Adrenal gland (tissue), 5 donors: ENCODE measurements at regions not wholly inside any gene's neighbourhood (a gene's known extent, or its start where the extent isn't known, plus 50 kb on each side); places are given as distances from the start of the nearest gene placed in this dataset.

Source experiments
- POLR2A ChIP-seq, 2 donors: fragments of 450-650 bp; IDR thresholded peaks; one replicate each; pipeline ENCODE4 v1.6.1; 2017; ENCODE audit warnings: antibody characterized with exemption in 2 of 2, mild to moderate bottlenecking in 2 of 2, moderate library complexity in 1 of 2
- TF ChIP-seq, protein P1 (sequence below), 6 experiments: fragments of 450-650 bp in 4 of 6; fragments of 200-600 bp in 2 of 6; sonication (generic) in 1 of 6; IDR thresholded peaks; 1 replicate in 5 of 6; 2 replicates in 1 of 6; pipeline versions ENCODE4 v1.5.1 to v1.8.0; 2016 to 2021; ENCODE audit warnings: antibody characterized with exemption in 6 of 6, mild to moderate bottlenecking in 2 of 6, moderate library complexity in 1 of 6
- donor health status: DM: no; HTN: no; CAD: no.

DNA sequence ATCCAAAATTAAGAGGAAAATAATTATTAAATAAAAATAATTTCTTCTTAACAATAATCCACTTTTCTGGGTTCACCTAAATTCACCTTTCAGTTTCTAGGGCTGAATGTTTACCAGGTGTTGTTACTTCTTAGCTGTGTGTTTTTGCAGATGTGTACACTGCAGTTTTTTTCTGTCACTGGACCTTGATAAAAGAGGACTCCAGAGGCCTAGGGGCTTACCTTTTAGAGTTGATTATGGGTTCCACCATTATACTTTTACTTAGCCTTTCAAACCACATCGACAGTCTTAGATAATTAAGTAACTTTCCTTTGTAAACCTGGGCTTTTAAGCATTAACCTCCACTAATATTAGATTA lies 766.5 kb downstream of the BCKDHB start:
- TF ChIP-seq, protein P1, sequence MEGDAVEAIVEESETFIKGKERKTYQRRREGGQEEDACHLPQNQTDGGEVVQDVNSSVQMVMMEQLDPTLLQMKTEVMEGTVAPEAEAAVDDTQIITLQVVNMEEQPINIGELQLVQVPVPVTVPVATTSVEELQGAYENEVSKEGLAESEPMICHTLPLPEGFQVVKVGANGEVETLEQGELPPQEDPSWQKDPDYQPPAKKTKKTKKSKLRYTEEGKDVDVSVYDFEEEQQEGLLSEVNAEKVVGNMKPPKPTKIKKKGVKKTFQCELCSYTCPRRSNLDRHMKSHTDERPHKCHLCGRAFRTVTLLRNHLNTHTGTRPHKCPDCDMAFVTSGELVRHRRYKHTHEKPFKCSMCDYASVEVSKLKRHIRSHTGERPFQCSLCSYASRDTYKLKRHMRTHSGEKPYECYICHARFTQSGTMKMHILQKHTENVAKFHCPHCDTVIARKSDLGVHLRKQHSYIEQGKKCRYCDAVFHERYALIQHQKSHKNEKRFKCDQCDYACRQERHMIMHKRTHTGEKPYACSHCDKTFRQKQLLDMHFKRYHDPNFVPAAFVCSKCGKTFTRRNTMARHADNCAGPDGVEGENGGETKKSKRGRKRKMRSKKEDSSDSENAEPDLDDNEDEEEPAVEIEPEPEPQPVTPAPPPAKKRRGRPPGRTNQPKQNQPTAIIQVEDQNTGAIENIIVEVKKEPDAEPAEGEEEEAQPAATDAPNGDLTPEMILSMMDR (IDR thresholded peaks at IDR 0.05), result no peak
- no peak for TF ChIP-seq POLR2A (IDR thresholded peaks at IDR 0.05)
